ENCODE measurements at regions not wholly inside any gene's neighbourhood (a gene's known extent, or its start where the extent isn't known, plus 50 kb on each side); places are given as distances from the start of the nearest gene placed in this dataset.

- TF ChIP-seq ZBTB7A (IDR thresholded peaks at IDR 0.05; ENCODE audit: low read depth) (no peak), EP300 (IDR thresholded peaks at IDR 0.05; ENCODE audit: borderline replicate concordance) (no peak), YY1 (IDR thresholded peaks at IDR 0.05; ENCODE audit: low read depth) (no peak), CREB1 (IDR thresholded peaks at IDR 0.05; ENCODE audit: low read depth) (no peak), CEBPB (IDR thresholded peaks at IDR 0.05) (no peak), TAF1 (IDR thresholded peaks at IDR 0.05; ENCODE audit: low read depth) (no peak)
These were observed 712.6 kb downstream of the NR2F1-AS1 start for GRCh38 chr5:92868442-92868841.

GRCh38 chr5:92864591-92864990 lies 716.4 kb downstream of the NR2F1-AS1 start:
- no peak for TF ChIP-seq USF1 (IDR thresholded peaks at IDR 0.05)
- TF ChIP-seq REST (IDR thresholded peaks at IDR 0.05; ENCODE audit: low read depth) = no peak
- no peak for TF ChIP-seq NFIC (IDR thresholded peaks at IDR 0.05)
- TF ChIP-seq CREB1 (IDR thresholded peaks at IDR 0.05; ENCODE audit: low read depth) = no peak
- no peak for TF ChIP-seq RAD21 (IDR thresholded peaks at IDR 0.05; ENCODE audit: low read depth)
- no peak for TF ChIP-seq EP300 (IDR thresholded peaks at IDR 0.05; ENCODE audit: borderline replicate concordance)
- TF ChIP-seq ZBTB7A (IDR thresholded peaks at IDR 0.05; ENCODE audit: low read depth) = no peak
- TF ChIP-seq FOXM1 (IDR thresholded peaks at IDR 0.05; ENCODE audit: borderline replicate concordance, low read depth) = no peak
- no peak for TF ChIP-seq CEBPB (IDR thresholded peaks at IDR 0.05)
- no peak for TF ChIP-seq TAF1 (IDR thresholded peaks at IDR 0.05; ENCODE audit: low read depth)

GRCh38 chr5:92863666-92864065 lies 717.4 kb downstream of the NR2F1-AS1 start:
- TF ChIP-seq USF1 (IDR thresholded peaks at IDR 0.05) = no peak
- TF ChIP-seq FOXM1 (IDR thresholded peaks at IDR 0.05; ENCODE audit: borderline replicate concordance, low read depth) = no peak
- no peak for TF ChIP-seq TAF1 (IDR thresholded peaks at IDR 0.05; ENCODE audit: low read depth)
- no peak for TF ChIP-seq CREB1 (IDR thresholded peaks at IDR 0.05; ENCODE audit: low read depth)
- TF ChIP-seq CEBPB (IDR thresholded peaks at IDR 0.05) = no peak
- TF ChIP-seq EP300 (IDR thresholded peaks at IDR 0.05; ENCODE audit: borderline replicate concordance) = no peak
- no peak for TF ChIP-seq REST (IDR thresholded peaks at IDR 0.05; ENCODE audit: low read depth)
- no peak for TF ChIP-seq RAD21 (IDR thresholded peaks at IDR 0.05; ENCODE audit: low read depth)
- no peak for TF ChIP-seq EGR1 (IDR thresholded peaks at IDR 0.05)

- TF ChIP-seq RAD21 (IDR thresholded peaks at IDR 0.05; ENCODE audit: low read depth) = no peak
- TF ChIP-seq TAF1 (IDR thresholded peaks at IDR 0.05; ENCODE audit: low read depth) = no peak
- TF ChIP-seq FOXM1 (IDR thresholded peaks at IDR 0.05; ENCODE audit: borderline replicate concordance, low read depth) = no peak
- no peak for TF ChIP-seq NFIC (IDR thresholded peaks at IDR 0.05)
- no peak for TF ChIP-seq TEAD4 (IDR thresholded peaks at IDR 0.05)
- no peak for TF ChIP-seq EGR1 (IDR thresholded peaks at IDR 0.05)
- TF ChIP-seq USF1 (IDR thresholded peaks at IDR 0.05) = no peak
- TF ChIP-seq ZBTB7A (IDR thresholded peaks at IDR 0.05; ENCODE audit: low read depth) = no peak
- TF ChIP-seq YY1 (IDR thresholded peaks at IDR 0.05; ENCODE audit: low read depth) = no peak
- no peak for TF ChIP-seq TCF12 (IDR thresholded peaks at IDR 0.05; ENCODE audit: low read depth)
- TF ChIP-seq MAX (IDR thresholded peaks at IDR 0.05) = no peak
- no peak for TF ChIP-seq CEBPB (IDR thresholded peaks at IDR 0.05)
- TF ChIP-seq CREB1 (IDR thresholded peaks at IDR 0.05; ENCODE audit: low read depth) = no peak
These were observed 719.3 kb downstream of the NR2F1-AS1 start for GRCh38 chr5:92861531-92862285.

GRCh38 chr5:92860061-92860460 lies 721.0 kb downstream of the NR2F1-AS1 start:
- TF ChIP-seq USF1 (IDR thresholded peaks at IDR 0.05) = no peak
- TF ChIP-seq FOXM1 (IDR thresholded peaks at IDR 0.05; ENCODE audit: borderline replicate concordance, low read depth) = no peak
- no peak for TF ChIP-seq ZBTB7A (IDR thresholded peaks at IDR 0.05; ENCODE audit: low read depth)
- TF ChIP-seq MAX (IDR thresholded peaks at IDR 0.05) = no peak
- no peak for TF ChIP-seq EGR1 (IDR thresholded peaks at IDR 0.05)
- no peak for TF ChIP-seq CEBPB (IDR thresholded peaks at IDR 0.05)
- TF ChIP-seq TEAD4 (IDR thresholded peaks at IDR 0.05) = no peak
- no peak for TF ChIP-seq YY1 (IDR thresholded peaks at IDR 0.05; ENCODE audit: low read depth)
- no peak for TF ChIP-seq EP300 (IDR thresholded peaks at IDR 0.05; ENCODE audit: borderline replicate concordance)
- TF ChIP-seq TCF12 (IDR thresholded peaks at IDR 0.05; ENCODE audit: low read depth) = no peak
- TF ChIP-seq REST (IDR thresholded peaks at IDR 0.05; ENCODE audit: low read depth) = no peak
- TF ChIP-seq CREB1 (IDR thresholded peaks at IDR 0.05; ENCODE audit: low read depth) = no peak
- TF ChIP-seq NFIC (IDR thresholded peaks at IDR 0.05) = no peak
- no peak for TF ChIP-seq TAF1 (IDR thresholded peaks at IDR 0.05; ENCODE audit: low read depth)
- no peak for TF ChIP-seq RAD21 (IDR thresholded peaks at IDR 0.05; ENCODE audit: low read depth)
